ENCODE measurements at regions not wholly inside any gene's neighbourhood (a gene's known extent, or its start where the extent isn't known, plus 50 kb on each side); places are given as distances from the start of the nearest gene placed in this dataset.

GRCh38 chr4:100907465-100908454 is 389.9 kb upstream of the EMCN start:
- POLR2A ChIA-PET = no interaction called here
- DNase-seq (ENCODE audit: low read depth, low spot score) = no peak

More at GRCh38 chr4:100907465-100908454, 389.9 kb upstream of the EMCN start:
- no peak overlapping the region for H3K9ac ChIP-seq (ENCODE audit: low read length)
- CTCF ChIA-PET = interaction anchor here (0.8 to 1.5 kb wide), 2 partner anchors 9 kb away, joined by 3 read pairs; no protein-coding TSS in a partner anchor
- 0 out of 2 replicates have a peak overlapping the region, but pooled peaks have one; percentile 9 for H3K4me2 ChIP-seq (ENCODE audit: low read length)
- H3K4me3 ChIP-seq (replicated peaks in 1 of 2; ENCODE audit: low read depth in 1 of 2, low read length in 2 of 2) = no peak overlapping the region
- RAD21 ChIA-PET (ENCODE audit: low non-redundant PET in 1 of 2, low total read pairs in 2 of 2, uncharacterized antibody in 2 of 2, unreplicated experiment in 2 of 2) = interaction anchor here in 1 of 2 experiments (0.6 kb wide), 1 partner anchor 483 kb away, joined by 3 read pairs; no protein-coding TSS in a partner anchor
- no peak overlapping the region for H3K27ac ChIP-seq (ENCODE audit: low read depth, low read length)
- H3K9me3 ChIP-seq (ENCODE audit: control insufficient read depth in 1 of 2, insufficient read depth in 1 of 2, low read depth in 1 of 2, low read length in 2 of 2) = no peaks in the 10 kb centered on the region
- BruUV-seq (replicated peaks) = no TSS peak
- no peaks in the 10 kb centered on the region for H3K27me3 ChIP-seq (ENCODE audit: insufficient read depth, low read length)
- H3K79me2 ChIP-seq (ENCODE audit: insufficient read depth, low read length) = no peaks in the 10 kb centered on the region
- TF ChIP-seq ATF3 (IDR thresholded peaks at IDR 0.05) = no peak
- no peak for TF ChIP-seq ZFX (IDR thresholded peaks at IDR 0.05)
- peak; percentile 29 to 52 (median 47); a peak in 5 of 6 replicates for TF ChIP-seq CTCF (IDR thresholded peaks at IDR 0.05 in 2 of 3, conservative IDR thresholded peaks at IDR 0.05 in 1 of 3; ENCODE audit: borderline replicate concordance in 1 of 3, insufficient read depth in 1 of 3, low read depth in 2 of 3, low read length in 2 of 3)
- peak; percentile 69 for TF ChIP-seq RAD21 (IDR thresholded peaks at IDR 0.05; ENCODE audit: low read depth)
- peak; percentile 48; the same call in 1 of the 2 replicates for TF ChIP-seq CBX3 (IDR thresholded peaks at IDR 0.05; ENCODE audit: low read depth)
- peak; percentile 56 for TF ChIP-seq YY1 (IDR thresholded peaks at IDR 0.05; ENCODE audit: extremely low read depth, insufficient replicate concordance, low read depth, low read length)
- intact Hi-C loops (cut with micrococcal nuclease) = loop anchor here (5.0 to 10.0 kb wide), 2 partner anchors 250 to 483 kb away; no protein-coding TSS in a partner anchor
- 0 out of 4 replicates have a peak, but pooled peaks cover 0 to 6% of the 10 kb centered on the region in 2 experiments for H3K36me3 ChIP-seq (ENCODE audit: control insufficient read depth in 1 of 2, insufficient read depth in 2 of 2, low read length in 2 of 2)
- ATAC-seq = peak; percentile 63
- no peaks in the 10 kb centered on the region for H3K9me2 ChIP-seq (ENCODE audit: insufficient read depth)
- H2AFZ ChIP-seq (ENCODE audit: low read depth, low read length, poor library complexity, severe bottlenecking) = peak overlapping the region; percentile 99
- H3K4me1 ChIP-seq (ENCODE audit: control insufficient read depth in 1 of 2, insufficient read depth in 2 of 2, low read length in 2 of 2) = peaks cover 0 to 7% of the 10 kb centered on the region in 2 experiments; a peak in 2 of 4 replicates
- no peaks in the 10 kb centered on the region for H4K20me1 ChIP-seq (ENCODE audit: insufficient read depth)
